H9 (cell line): ENCODE measurements at regions not wholly inside any gene's neighbourhood (a gene's known extent, or its start where the extent isn't known, plus 50 kb on each side); places are given as distances from the start of the nearest gene placed in this dataset.

Source experiments
- DNase-seq: peaks from one replicate; pipeline ENCODE4 v3.0.0-alpha.2; 2017
- H2AFZ ChIP-seq: one replicate; pipeline ENCODE4 v1.6.1; 2013; ENCODE audit warnings: mild to moderate bottlenecking, low read length, control low read depth, moderate library complexity
- H2AK5ac ChIP-seq: 2 replicates; pipeline ENCODE4 v1.6.1; 2013; ENCODE audit warnings: low read length, control low read depth, mixed read lengths; ENCODE audit not compliant: insufficient read length
- H2BK120ac ChIP-seq: one replicate; pipeline ENCODE4 v1.6.1; 2013; ENCODE audit warnings: low read depth, mild to moderate bottlenecking, low read length, control low read depth, inconsistent platforms; ENCODE audit not compliant: poor library complexity, severe bottlenecking
- H2BK12ac ChIP-seq: 2 replicates; pipeline ENCODE4 v1.6.1; 2013; ENCODE audit warnings: low read length, control low read depth, mixed read lengths, low read depth; ENCODE audit not compliant: insufficient read length
- H2BK15ac ChIP-seq: 2 replicates; pipeline ENCODE4 v1.6.1; 2013; ENCODE audit warnings: low read depth, low read length, control low read depth
- H2BK20ac ChIP-seq: one replicate; pipeline ENCODE4 v1.6.1; 2013; ENCODE audit warnings: low read depth, mild to moderate bottlenecking, low read length, control low read depth, inconsistent platforms; ENCODE audit not compliant: poor library complexity, severe bottlenecking
- H2BK5ac ChIP-seq: 2 replicates; pipeline ENCODE4 v1.6.1; 2013; ENCODE audit warnings: low read length, control low read depth, mixed read lengths; ENCODE audit not compliant: insufficient read length
- H3K14ac ChIP-seq: 2 replicates; pipeline ENCODE4 v1.6.1; 2013; ENCODE audit warnings: low read length, control low read depth; ENCODE audit not compliant: insufficient read depth
- H3K18ac ChIP-seq: 2 replicates; pipeline ENCODE4 v1.6.1; 2013; ENCODE audit warnings: low read depth, mild to moderate bottlenecking, mixed read lengths, low read length, control low read depth; ENCODE audit not compliant: insufficient read length
- H3K23ac ChIP-seq: 2 replicates; pipeline ENCODE4 v1.6.1; 2013; ENCODE audit warnings: low read length, control low read depth, mixed read lengths, low read depth; ENCODE audit not compliant: insufficient read length
- H3K23me2 ChIP-seq: 2 replicates; pipeline ENCODE4 v1.6.1; 2013; ENCODE audit warnings: low read depth, mild to moderate bottlenecking, mixed read lengths, low read length, control low read depth; ENCODE audit not compliant: insufficient read length, poor library complexity, severe bottlenecking
- H3K27ac ChIP-seq: 2 replicates; pipeline ENCODE4 v1.5.1; 2013; ENCODE audit warnings: low read length, control low read depth, mixed read lengths, low read depth; ENCODE audit not compliant: insufficient read length
- H3K27me3 ChIP-seq: 2 replicates; pipeline ENCODE4 v1.6.1; 2013; ENCODE audit warnings: low read length, control low read depth, inconsistent platforms; ENCODE audit not compliant: insufficient read depth
- H3K4ac ChIP-seq: 2 replicates; pipeline ENCODE4 v1.6.1; 2013; ENCODE audit warnings: low read depth, mild to moderate bottlenecking, control low read depth, inconsistent platforms, low read length, moderate library complexity
- H3K4me1 ChIP-seq: 2 replicates; pipeline ENCODE4 v1.6.1; 2013; ENCODE audit warnings: low read length, control low read depth, inconsistent platforms; ENCODE audit not compliant: insufficient read depth
- H3K4me2 ChIP-seq: 2 replicates; pipeline ENCODE4 v1.6.1; 2013; ENCODE audit warnings: low read length, control low read depth, mixed read lengths; ENCODE audit not compliant: insufficient read length, insufficient read depth
- H3K56ac ChIP-seq: 2 replicates; pipeline ENCODE4 v1.6.1; 2013; ENCODE audit warnings: low read depth, mild to moderate bottlenecking, mixed read lengths, low read length, control low read depth; ENCODE audit not compliant: insufficient read length
- H3K79me1 ChIP-seq: 2 replicates; pipeline ENCODE4 v1.6.1; 2013; ENCODE audit warnings: low read depth, mild to moderate bottlenecking, moderate library complexity, low read length, control low read depth, inconsistent platforms; ENCODE audit not compliant: insufficient read depth, poor library complexity, severe bottlenecking
- H3K79me2 ChIP-seq: 2 replicates; pipeline ENCODE4 v1.6.1; 2013; ENCODE audit warnings: low read length, control low read depth, inconsistent platforms; ENCODE audit not compliant: insufficient read depth
- H3K9ac ChIP-seq: 2 replicates; pipeline ENCODE4 v1.6.1; 2013; ENCODE audit warnings: low read length, control low read depth, mixed read lengths; ENCODE audit not compliant: insufficient read length; ENCODE audit errors: extremely low read depth
- H3K9me3 ChIP-seq: one replicate; pipeline ENCODE4 v1.6.1; 2013; ENCODE audit warnings: low read depth, low read length, inconsistent platforms; ENCODE audit not compliant: control insufficient read depth
- H3T11ph ChIP-seq: one replicate; pipeline ENCODE4 v1.6.1; 2013; ENCODE audit warnings: mild to moderate bottlenecking, low read length, control low read depth, inconsistent platforms
- H4K20me1 ChIP-seq: one replicate; pipeline ENCODE4 v1.6.1; 2013; ENCODE audit not compliant: control insufficient read depth, insufficient read length, insufficient read depth
- H4K5ac ChIP-seq: 2 replicates; pipeline ENCODE4 v1.6.1; 2013; ENCODE audit warnings: low read depth, mild to moderate bottlenecking, mixed read lengths, low read length, control low read depth; ENCODE audit not compliant: insufficient read length
- H4K8ac ChIP-seq: replicated peaks from 2 replicates; pipeline ENCODE4 v1.6.1; 2013; ENCODE audit warnings: low read length, control low read depth, mixed read lengths, low read depth; ENCODE audit not compliant: insufficient read length
- H4K91ac ChIP-seq: 2 replicates; pipeline ENCODE4 v1.6.1; 2013; ENCODE audit warnings: low read depth, mild to moderate bottlenecking, moderate library complexity, mixed read lengths, low read length, control low read depth; ENCODE audit not compliant: insufficient read length
- H3K27ac Mint-ChIP-seq, 3 experiments: 2 replicates in 2 of 3; 3 replicates in 1 of 3; pipeline ENCODE4 v1.8.0; 2020 to 2021; ENCODE audit warnings: mixed read lengths in 3 of 3, mild to moderate bottlenecking in 1 of 3, moderate library complexity in 1 of 3
- H3K27me3 Mint-ChIP-seq: 2 replicates; pipeline ENCODE4 v1.8.0; 2021; ENCODE audit warnings: low read depth, mild to moderate bottlenecking, moderate library complexity, mixed read lengths
- H3K36me3 Mint-ChIP-seq, 3 experiments: 2 replicates in 2 of 3; 3 replicates in 1 of 3; pipeline ENCODE4 v1.8.0; 2020 to 2021; ENCODE audit warnings: low read depth in 3 of 3, mixed read lengths in 3 of 3; ENCODE audit not compliant: insufficient read depth in 1 of 3
- H3K4me1 Mint-ChIP-seq, 2 experiments: 2 replicates each; pipeline ENCODE4 v1.8.0; 2020; ENCODE audit warnings: mixed read lengths in 2 of 2
- H3K4me3 Mint-ChIP-seq, 2 experiments: 2 replicates in 1 of 2; 3 replicates in 1 of 2; pipeline ENCODE4 v1.8.0; 2020 to 2021; ENCODE audit warnings: mild to moderate bottlenecking in 2 of 2, mixed read lengths in 2 of 2, moderate library complexity in 1 of 2
- H3K9me3 Mint-ChIP-seq, 2 experiments: 2 replicates in 1 of 2; 3 replicates in 1 of 2; pipeline ENCODE4 v1.8.0; 2020; ENCODE audit warnings: mild to moderate bottlenecking in 2 of 2, mixed read lengths in 2 of 2, moderate library complexity in 1 of 2
- WGBS: extraction: QIAGEN DNeasy Blood & Tissue Kit; methylation state at CpG from one replicate; pipeline ENCODE4 v1.1.7; 2013; ENCODE audit warnings: missing lambda C conversion rate, low lambda C conversion rate, mixed read lengths; ENCODE audit not compliant: insufficient read length; ENCODE audit errors: extremely low coverage; 5-methylcytosine and 5-hydroxymethylcytosine counted together
- TF ChIP-seq, protein P1 (sequence below): fragments of 200-600 bp; sonication (generic); conservative IDR thresholded peaks from 3 replicates; pipeline ENCODE4 v1.8.0; 2021; ENCODE audit warnings: antibody characterized with exemption, mild to moderate bottlenecking

DNA sequence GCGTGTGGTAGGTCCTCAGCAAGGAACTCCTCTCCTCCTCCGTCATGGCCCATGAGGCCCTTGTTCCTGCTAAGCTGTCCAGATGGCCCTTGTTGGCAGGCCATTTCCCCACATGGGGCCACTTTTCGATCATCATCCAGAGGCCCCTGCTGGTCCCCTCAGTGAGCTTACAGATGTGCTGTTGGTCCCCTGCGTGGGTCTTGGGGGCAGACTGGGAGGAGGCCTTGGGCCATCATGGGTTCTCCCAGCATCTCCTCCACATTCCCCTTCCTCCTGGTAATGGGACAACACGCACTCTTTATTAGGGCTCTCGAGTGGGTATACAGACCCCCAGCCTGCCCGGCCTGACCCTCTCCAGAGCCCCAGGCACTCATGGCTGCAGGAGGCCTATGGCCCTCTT is 114.7 kb downstream of the BEGAIN start:
- H4K20me1 ChIP-seq = no peaks in the 10 kb centered on the region
- H3K4me3 Mint-ChIP-seq = no peak overlapping the region
- H3K79me2 ChIP-seq = no peaks in the 10 kb centered on the region

More for the DNA sequence above, 114.7 kb downstream of the BEGAIN start:
- H3T11ph ChIP-seq = no peak overlapping the region
- H3K36me3 Mint-ChIP-seq = peaks cover 0 to 2% (median 0%) of the 10 kb centered on the region in 3 experiments; a peak in 2 of 7 replicates
- H2AK5ac ChIP-seq = no peak overlapping the region
- H3K4me1 Mint-ChIP-seq = peaks cover 6 to 18% of the 10 kb centered on the region in 2 experiments; a peak in 2 of 4 replicates
- H2BK120ac ChIP-seq = no peak overlapping the region
- no peak overlapping the region for H3K4ac ChIP-seq
- H3K23me2 ChIP-seq = no peaks in the 10 kb centered on the region
- no peaks in the 10 kb centered on the region for H3K4me1 ChIP-seq
- WGBS = no CpG with 5 or more reads among the region's 7 CpGs
- DNase-seq = no peak
- H3K79me1 ChIP-seq = no peaks in the 10 kb centered on the region
- no peaks in the 10 kb centered on the region for H3K9me3 ChIP-seq
- no peak overlapping the region for H3K18ac ChIP-seq
- H2BK20ac ChIP-seq = no peak overlapping the region
- H2BK15ac ChIP-seq = no peak overlapping the region
- H3K27ac Mint-ChIP-seq = no peak overlapping the region
- TF ChIP-seq, protein P1, sequence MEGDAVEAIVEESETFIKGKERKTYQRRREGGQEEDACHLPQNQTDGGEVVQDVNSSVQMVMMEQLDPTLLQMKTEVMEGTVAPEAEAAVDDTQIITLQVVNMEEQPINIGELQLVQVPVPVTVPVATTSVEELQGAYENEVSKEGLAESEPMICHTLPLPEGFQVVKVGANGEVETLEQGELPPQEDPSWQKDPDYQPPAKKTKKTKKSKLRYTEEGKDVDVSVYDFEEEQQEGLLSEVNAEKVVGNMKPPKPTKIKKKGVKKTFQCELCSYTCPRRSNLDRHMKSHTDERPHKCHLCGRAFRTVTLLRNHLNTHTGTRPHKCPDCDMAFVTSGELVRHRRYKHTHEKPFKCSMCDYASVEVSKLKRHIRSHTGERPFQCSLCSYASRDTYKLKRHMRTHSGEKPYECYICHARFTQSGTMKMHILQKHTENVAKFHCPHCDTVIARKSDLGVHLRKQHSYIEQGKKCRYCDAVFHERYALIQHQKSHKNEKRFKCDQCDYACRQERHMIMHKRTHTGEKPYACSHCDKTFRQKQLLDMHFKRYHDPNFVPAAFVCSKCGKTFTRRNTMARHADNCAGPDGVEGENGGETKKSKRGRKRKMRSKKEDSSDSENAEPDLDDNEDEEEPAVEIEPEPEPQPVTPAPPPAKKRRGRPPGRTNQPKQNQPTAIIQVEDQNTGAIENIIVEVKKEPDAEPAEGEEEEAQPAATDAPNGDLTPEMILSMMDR = no peak
- no peak overlapping the region for H4K8ac ChIP-seq
- H3K56ac ChIP-seq = no peak overlapping the region
- no peak overlapping the region for H3K27ac ChIP-seq
- no peaks in the 10 kb centered on the region; a peak in 1 of 5 replicates for H3K9me3 Mint-ChIP-seq
- H3K27me3 ChIP-seq = no peaks in the 10 kb centered on the region
- H3K9ac ChIP-seq = no peak overlapping the region
- H3K4me2 ChIP-seq = no peak overlapping the region
- H3K14ac ChIP-seq = no peak overlapping the region
- H3K27me3 Mint-ChIP-seq = peaks cover 20% of the 10 kb centered on the region
- no peak overlapping the region for H4K5ac ChIP-seq
- H3K23ac ChIP-seq = no peak overlapping the region
- H4K91ac ChIP-seq = no peak overlapping the region
- no peak overlapping the region for H2BK12ac ChIP-seq
- no peak overlapping the region for H2BK5ac ChIP-seq
- H2AFZ ChIP-seq = no peak overlapping the region
